ENCODE measurements at regions not wholly inside any gene's neighbourhood (a gene's known extent, or its start where the extent isn't known, plus 50 kb on each side); places are given as distances from the start of the nearest gene placed in this dataset.

DNA sequence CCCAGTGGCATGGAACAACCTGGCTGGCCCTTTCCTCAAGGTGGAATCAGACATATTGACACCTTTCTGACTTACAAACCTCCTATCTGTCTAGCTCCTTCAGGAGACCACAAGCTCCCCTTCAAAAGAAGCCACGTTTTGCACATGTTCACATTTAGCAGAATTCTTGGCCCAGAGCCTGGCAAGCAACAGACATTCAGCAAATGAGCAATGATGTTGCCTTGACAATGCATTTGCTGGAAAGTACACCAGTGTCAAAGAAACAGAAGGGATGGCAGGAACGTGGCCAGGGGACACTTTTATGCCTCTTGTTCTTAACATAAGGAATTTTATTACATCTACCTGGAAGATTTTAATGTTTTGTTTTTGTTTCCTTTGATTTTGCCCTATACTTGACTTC, 85.5 kb upstream of the FGF14 start:
- TF ChIP-seq EZH2 (IDR thresholded peaks at IDR 0.05; ENCODE audit: borderline replicate concordance, insufficient read depth, low read length, poor library complexity, severe bottlenecking) (no peak), MXI1 (conservative IDR thresholded peaks at IDR 0.05; ENCODE audit: poor library complexity, severe bottlenecking) (no peak), CTCF (IDR thresholded peaks at IDR 0.05; ENCODE audit: poor library complexity, severe bottlenecking) (no peak), POLR2AphosphoS5 (IDR thresholded peaks at IDR 0.05) (no peak), RAD21 (conservative IDR thresholded peaks at IDR 0.05) (no peak)
